ENCODE measurements at regions not wholly inside any gene's neighbourhood (a gene's known extent, or its start where the extent isn't known, plus 50 kb on each side); places are given as distances from the start of the nearest gene placed in this dataset.
"Not testable (repeated sequence)": the region's sequence is repeated elsewhere in the genome, so short reads cannot be mapped to it uniquely, and the experiment has no call there.

DNA sequence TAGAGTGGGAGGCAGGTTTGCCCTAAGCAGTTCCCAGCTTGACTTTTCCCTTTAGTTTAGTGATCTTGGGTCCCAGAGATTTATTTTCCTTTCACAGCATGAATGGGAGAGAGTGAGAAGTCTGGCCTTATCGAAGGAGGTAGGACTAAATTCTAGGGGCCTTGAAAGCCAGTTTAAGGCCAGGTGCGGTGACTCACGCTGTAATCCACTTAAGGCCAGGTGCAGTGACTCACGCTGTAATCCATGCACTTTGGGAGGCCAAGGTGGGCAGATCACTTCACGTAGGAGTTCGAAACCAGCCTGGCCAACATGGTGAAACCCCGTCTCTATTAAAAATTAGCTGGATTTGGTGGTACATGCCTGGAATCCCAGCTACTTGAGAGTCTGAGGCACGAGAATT, 392.2 kb downstream of the ACTR3B start:
- H3K27ac Mint-ChIP-seq: no peak overlapping the region
- H3K4me3 Mint-ChIP-seq: no peak overlapping the region
- no peak for DNase-seq
- H3K36me3 Mint-ChIP-seq: no peaks in the 10 kb centered on the region
- H3K27me3 Mint-ChIP-seq (ENCODE audit: low read depth in 3 of 3): no peaks in the 10 kb centered on the region
- H3K4me1 Mint-ChIP-seq: no peaks in the 10 kb centered on the region
- H3K9me3 Mint-ChIP-seq: peaks cover 2 to 55% (median 16%) of the 10 kb centered on the region in 6 donors

DNA sequence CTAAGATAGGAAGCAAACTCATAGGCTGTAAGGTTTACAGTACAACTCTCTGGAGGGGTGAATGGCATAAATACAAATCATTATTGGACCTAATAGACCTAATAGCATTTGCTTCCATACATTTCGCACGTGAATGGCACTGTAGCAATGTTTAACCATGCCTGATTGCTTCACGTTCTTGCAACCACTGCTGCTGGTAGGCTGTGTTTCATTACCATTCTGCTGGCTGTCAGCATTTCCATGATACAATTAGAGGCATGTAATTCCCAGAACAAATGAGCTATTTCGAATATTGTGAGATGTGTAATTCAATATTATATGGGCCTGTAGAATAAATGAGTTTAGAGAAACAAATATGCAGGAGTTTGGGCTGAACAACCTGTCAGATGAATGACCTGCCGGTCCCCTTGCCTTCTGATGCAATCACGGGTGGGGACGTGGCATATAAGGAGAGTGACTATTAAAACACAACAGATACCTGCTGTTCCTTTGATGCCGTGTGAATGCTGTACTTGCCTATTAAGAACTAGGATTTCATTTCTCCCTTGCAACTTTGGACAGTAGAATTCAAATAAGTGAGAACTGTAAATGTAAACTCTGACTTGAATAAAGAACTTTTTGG, 393.4 kb downstream of the ACTR3B start:
- peaks cover 4 to 58% (median 12%) of the 10 kb centered on the region in 6 donors for H3K9me3 Mint-ChIP-seq
- peaks cover 0 to 3% (median 2%) of the 10 kb centered on the region in 3 donors for H3K27me3 Mint-ChIP-seq (ENCODE audit: low read depth in 3 of 3)
- H3K27ac Mint-ChIP-seq: no peak overlapping the region
- H3K36me3 Mint-ChIP-seq: no peaks in the 10 kb centered on the region
- no peak overlapping the region for H3K4me3 Mint-ChIP-seq
- H3K4me1 Mint-ChIP-seq: no peaks in the 10 kb centered on the region
- no peak for DNase-seq

DNA sequence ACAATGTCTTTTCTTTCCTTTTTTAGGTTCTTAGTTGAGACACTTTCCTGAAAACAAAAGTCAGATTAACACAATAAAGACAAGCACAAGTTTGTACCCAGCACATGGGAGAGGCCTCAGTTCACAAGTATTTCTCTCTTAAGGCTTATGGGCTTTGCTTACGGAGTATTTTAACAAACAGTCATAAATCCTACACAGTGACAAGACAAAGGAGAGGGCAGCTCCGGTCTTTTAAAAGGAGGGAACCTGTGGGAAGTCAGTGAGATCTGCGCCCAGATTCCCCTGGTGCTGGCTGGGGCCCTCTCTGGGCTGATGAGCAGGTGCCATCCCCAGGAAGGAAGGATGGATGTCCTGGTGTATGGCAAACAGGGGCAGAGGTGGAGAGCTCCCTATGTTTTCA, 398.6 kb downstream of the ACTR3B start:
- Mint-ChIP-seq H3K27me3 (ENCODE audit: low read depth in 3 of 3) (peaks cover 2 to 3% (median 2%) of the 10 kb centered on the region in 3 donors), H3K4me3 (no peak overlapping the region), H3K4me1 (no peaks in the 10 kb centered on the region), H3K27ac (no peak overlapping the region), H3K9me3 (peaks cover 2 to 48% (median 11%) of the 10 kb centered on the region in 6 donors), H3K36me3 (no peaks in the 10 kb centered on the region)
- no peak for DNase-seq

DNA sequence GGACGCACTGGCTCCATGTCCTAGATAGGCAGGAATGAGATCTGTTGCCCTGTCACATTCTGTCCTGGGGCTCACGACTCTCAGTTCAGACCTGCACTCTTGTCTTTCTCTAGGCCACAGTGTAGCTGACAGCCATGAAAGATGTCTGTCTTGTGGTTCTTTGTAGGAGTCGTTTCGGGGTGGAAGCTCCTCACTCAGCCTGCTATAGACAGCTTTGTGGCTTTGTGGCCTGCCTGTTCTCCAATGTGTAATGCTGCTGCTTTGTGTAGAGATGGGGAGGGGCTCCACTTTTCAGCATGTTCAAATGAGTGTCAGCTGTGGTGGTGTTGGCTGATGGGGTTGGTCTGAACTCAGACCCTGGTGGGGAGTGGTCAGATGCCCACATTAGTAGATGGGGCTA, 410.7 kb downstream of the ACTR3B start:
- no peak for DNase-seq
- peaks cover 6 to 41% (median 9%) of the 10 kb centered on the region in 6 donors for H3K9me3 Mint-ChIP-seq
- no peaks in the 10 kb centered on the region for H3K36me3 Mint-ChIP-seq
- no peaks in the 10 kb centered on the region for H3K4me1 Mint-ChIP-seq
- no peak overlapping the region for H3K4me3 Mint-ChIP-seq
- H3K27ac Mint-ChIP-seq: no peak overlapping the region
- peaks cover 0 to 1% (median 0%) of the 10 kb centered on the region in 3 donors for H3K27me3 Mint-ChIP-seq (ENCODE audit: low read depth in 3 of 3)

DNA sequence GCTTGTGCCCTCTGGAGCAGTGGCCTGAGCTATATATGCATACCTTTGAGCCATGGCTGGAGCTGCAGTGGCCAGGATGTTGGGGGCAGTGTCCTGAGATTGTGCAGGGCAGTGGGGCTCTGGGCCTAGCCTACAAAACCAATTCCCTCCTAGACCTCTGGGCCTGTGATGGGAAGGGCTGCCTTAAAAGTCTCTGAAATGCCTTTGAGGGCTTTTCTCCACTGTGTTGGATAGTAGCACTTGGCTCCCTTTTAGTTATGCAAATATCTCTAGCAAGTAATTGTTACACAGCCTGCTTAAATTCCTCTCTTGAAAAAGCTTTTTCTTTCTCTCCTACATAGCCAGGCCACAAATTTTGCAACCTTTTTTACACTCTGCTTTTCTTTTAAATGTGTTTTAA, 426.4 kb downstream of the ACTR3B start:
- Mint-ChIP-seq H3K9me3 (peaks cover 0 to 40% (median 5%) of the 10 kb centered on the region in 6 donors), H3K4me1 (no peaks in the 10 kb centered on the region), H3K27ac (no peak overlapping the region), H3K4me3 (no peak overlapping the region), H3K36me3 (no peaks in the 10 kb centered on the region), H3K27me3 (ENCODE audit: low read depth in 3 of 3) (peaks cover 0 to 4% (median 3%) of the 10 kb centered on the region in 3 donors)
- no peak for DNase-seq

GRCh38 chr7:153188161-153188560, 428.6 kb downstream of the ACTR3B start:
- DNase-seq: no peak
- Mint-ChIP-seq H3K9me3 (peaks cover 0 to 34% (median 6%) of the 10 kb centered on the region in 6 donors), H3K36me3 (no peaks in the 10 kb centered on the region), H3K27ac (no peak overlapping the region), H3K4me1 (no peaks in the 10 kb centered on the region), H3K4me3 (no peak overlapping the region), H3K27me3 (ENCODE audit: low read depth in 3 of 3) (peaks cover 3 to 4% (median 3%) of the 10 kb centered on the region in 3 donors)

DNA sequence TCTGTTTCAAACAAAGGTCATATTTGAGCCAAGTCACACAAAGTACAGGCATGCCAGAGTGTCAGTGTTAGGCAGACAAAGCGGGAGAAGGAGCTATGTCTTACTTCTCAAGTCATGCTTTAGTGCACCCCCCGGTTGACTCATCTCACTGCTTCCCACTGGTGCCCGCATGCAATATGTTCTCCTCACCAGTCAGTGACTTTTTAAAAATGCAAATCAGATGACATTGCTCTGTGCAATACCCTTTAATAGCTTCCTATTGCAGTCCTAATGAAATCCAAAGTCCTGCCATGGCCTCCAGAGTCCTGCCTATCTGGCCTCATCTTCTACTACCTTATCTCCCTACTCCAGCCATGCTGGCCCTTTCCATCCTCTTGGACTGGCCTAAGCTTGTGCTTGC, 429.1 kb downstream of the ACTR3B start:
- Mint-ChIP-seq H3K36me3 (no peaks in the 10 kb centered on the region), H3K27ac (no peak overlapping the region), H3K4me3 (no peak overlapping the region), H3K4me1 (no peaks in the 10 kb centered on the region), H3K27me3 (ENCODE audit: low read depth in 3 of 3) (peaks cover 3 to 4% (median 3%) of the 10 kb centered on the region in 3 donors), H3K9me3 (peaks cover 0 to 29% (median 5%) of the 10 kb centered on the region in 6 donors)
- DNase-seq: no peak

DNA sequence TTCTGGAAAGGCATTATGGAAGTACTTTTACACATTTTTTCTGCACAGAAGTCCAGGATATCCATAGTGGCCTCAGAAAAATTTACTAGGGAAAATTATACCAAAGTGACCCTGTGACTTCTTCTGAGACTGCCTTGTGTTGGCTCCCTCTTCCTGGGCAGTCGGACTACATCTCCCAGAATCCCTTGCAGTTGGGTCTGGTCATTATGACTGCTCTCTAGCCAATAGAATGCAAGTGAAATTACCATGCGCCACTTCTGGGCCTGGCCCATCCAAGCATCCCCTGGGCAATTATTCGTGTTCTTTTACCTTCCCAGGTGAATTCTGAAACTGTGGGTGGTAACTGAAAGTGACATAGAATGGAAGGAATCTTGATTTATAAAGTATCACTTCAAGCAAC, 430.9 kb downstream of the ACTR3B start:
- no peak overlapping the region for H3K4me3 Mint-ChIP-seq
- no peak for DNase-seq
- H3K9me3 Mint-ChIP-seq: peaks cover 0 to 16% (median 4%) of the 10 kb centered on the region in 6 donors
- H3K27ac Mint-ChIP-seq: no peak overlapping the region
- peaks cover 3 to 4% (median 3%) of the 10 kb centered on the region in 3 donors for H3K27me3 Mint-ChIP-seq (ENCODE audit: low read depth in 3 of 3)
- H3K4me1 Mint-ChIP-seq: no peaks in the 10 kb centered on the region
- H3K36me3 Mint-ChIP-seq: no peaks in the 10 kb centered on the region

DNA sequence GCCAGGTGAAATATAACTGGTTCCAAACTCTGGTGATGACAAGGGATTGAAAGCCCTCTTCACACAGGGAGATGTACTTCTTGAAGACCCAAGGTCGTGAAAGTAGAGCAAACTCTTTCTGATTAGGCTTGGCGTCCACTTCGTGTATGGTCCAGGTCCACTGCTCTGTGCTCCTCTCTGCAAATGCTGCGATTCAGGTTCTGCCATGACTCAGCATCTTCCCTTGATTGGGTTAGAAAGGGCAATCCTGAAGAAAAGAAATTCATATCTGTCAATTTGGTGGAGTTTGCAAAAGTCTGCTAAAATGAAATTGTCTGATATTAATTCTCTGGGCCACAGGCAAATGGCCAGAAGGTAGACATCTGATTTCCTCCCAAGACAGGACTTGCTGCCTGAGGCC, 431.4 kb downstream of the ACTR3B start:
- H3K4me1 Mint-ChIP-seq: no peaks in the 10 kb centered on the region
- no peak overlapping the region for H3K27ac Mint-ChIP-seq
- H3K27me3 Mint-ChIP-seq (ENCODE audit: low read depth in 3 of 3): peaks cover 3 to 4% (median 3%) of the 10 kb centered on the region in 3 donors
- H3K4me3 Mint-ChIP-seq: no peak overlapping the region
- H3K9me3 Mint-ChIP-seq: peaks cover 0 to 16% (median 4%) of the 10 kb centered on the region in 6 donors
- H3K36me3 Mint-ChIP-seq: no peaks in the 10 kb centered on the region
- DNase-seq: no peak

- Mint-ChIP-seq H3K4me1 (no peaks in the 10 kb centered on the region), H3K36me3 (peaks cover 0 to under 1% (median 0%) of the 10 kb centered on the region in 3 donors), H3K27ac (no peak overlapping the region), H3K4me3 (no peak overlapping the region), H3K9me3 (peaks cover 0 to 28% (median 6%) of the 10 kb centered on the region in 6 donors), H3K27me3 (ENCODE audit: low read depth in 3 of 3) (peaks cover 0 to 4% (median 3%) of the 10 kb centered on the region in 3 donors)
- no peak for DNase-seq
These were observed 433.6 kb downstream of the ACTR3B start for GRCh38 chr7:153193144-153193595.

GRCh38 chr7:153217032-153217431, 457.5 kb downstream of the ACTR3B start:
- Mint-ChIP-seq H3K4me1 (no peaks in the 10 kb centered on the region), H3K27ac (no peak overlapping the region), H3K9me3 (peaks cover 20 to 70% (median 45%) of the 10 kb centered on the region in 6 donors), H3K36me3 (peaks cover 0 to 14% (median 6%) of the 10 kb centered on the region in 3 donors), H3K4me3 (no peak overlapping the region), H3K27me3 (ENCODE audit: low read depth in 3 of 3) (peaks cover 0 to 2% (median 2%) of the 10 kb centered on the region in 3 donors)
- no peak for DNase-seq

GRCh38 chr7:153224890-153225289, 465.3 kb downstream of the ACTR3B start:
- no peak for DNase-seq
- H3K27me3 Mint-ChIP-seq (ENCODE audit: low read depth in 3 of 3): peaks cover 1 to 2% (median 2%) of the 10 kb centered on the region in 3 donors
- peaks cover 0 to under 1% (median 0%) of the 10 kb centered on the region in 3 donors for H3K36me3 Mint-ChIP-seq
- no peak overlapping the region for H3K27ac Mint-ChIP-seq
- peaks cover 8 to 56% (median 24%) of the 10 kb centered on the region in 6 donors for H3K9me3 Mint-ChIP-seq
- H3K4me1 Mint-ChIP-seq: no peaks in the 10 kb centered on the region
- H3K4me3 Mint-ChIP-seq: no peak overlapping the region

DNA sequence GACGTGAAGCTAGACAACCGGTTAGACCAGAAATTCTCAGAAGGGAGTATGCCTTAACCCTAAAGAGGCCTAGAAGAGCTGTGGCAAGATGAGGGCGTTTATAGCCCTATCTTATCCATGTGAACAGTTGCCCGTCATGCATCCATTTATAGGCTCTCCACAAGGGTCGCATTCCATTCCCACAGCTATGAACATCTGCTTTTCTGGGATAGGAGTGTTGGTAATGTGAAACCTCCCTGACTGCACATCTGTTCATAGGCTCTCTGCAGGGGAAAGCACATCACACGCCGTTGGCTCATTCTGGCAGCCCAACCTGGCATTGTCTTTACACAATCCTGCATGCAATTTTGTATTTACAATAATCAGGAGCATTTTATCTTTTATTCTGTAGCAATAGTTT, 485.6 kb downstream of the ACTR3B start:
- not testable (repeated sequence) for H3K27me3 Mint-ChIP-seq (ENCODE audit: low read depth in 3 of 3); DNase-seq; H3K4me3 Mint-ChIP-seq; H3K36me3 Mint-ChIP-seq; H3K27ac Mint-ChIP-seq; H3K4me1 Mint-ChIP-seq
- H3K9me3 Mint-ChIP-seq: peaks cover 2 to 13% (median 5%) of the 10 kb centered on the region in 6 donors

DNA sequence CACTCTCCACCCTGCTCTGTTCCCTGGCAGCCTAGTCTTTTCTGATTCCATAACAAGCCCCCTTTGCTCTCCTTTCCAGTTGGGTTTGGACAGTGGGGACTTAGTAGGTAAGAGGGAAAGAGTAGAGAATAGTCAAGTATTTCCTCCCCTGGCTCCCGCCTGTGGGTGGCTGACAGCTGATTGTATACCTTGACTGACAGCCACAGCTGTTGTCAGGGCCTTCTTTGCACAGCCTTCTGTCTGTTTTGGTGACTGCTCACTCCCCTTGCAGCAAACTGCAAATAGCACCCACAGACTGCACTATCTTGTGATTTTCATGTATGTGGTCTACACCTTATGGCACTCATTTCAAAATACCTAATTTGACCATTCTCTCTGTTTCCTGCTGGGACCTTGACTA, 486.3 kb downstream of the ACTR3B start:
- Mint-ChIP-seq H3K27me3 (ENCODE audit: low read depth in 3 of 3) (no peaks in the 10 kb centered on the region), H3K9me3 (peaks cover 2 to 17% (median 7%) of the 10 kb centered on the region in 6 donors), H3K27ac (no peak overlapping the region), H3K4me1 (no peaks in the 10 kb centered on the region), H3K4me3 (no peak overlapping the region), H3K36me3 (no peaks in the 10 kb centered on the region)
- no peak for DNase-seq

GRCh38 chr7:153247926-153248325, 488.4 kb downstream of the ACTR3B start:
- Mint-ChIP-seq H3K27ac (no peak overlapping the region), H3K9me3 (peaks cover 2 to 22% (median 7%) of the 10 kb centered on the region in 6 donors), H3K27me3 (ENCODE audit: low read depth in 3 of 3) (no peaks in the 10 kb centered on the region), H3K36me3 (no peaks in the 10 kb centered on the region), H3K4me1 (no peaks in the 10 kb centered on the region), H3K4me3 (no peak overlapping the region)
- DNase-seq: no peak

All from immature natural killer cell (primary cell).